Stomach (tissue), 8 donors: ENCODE measurements at regions not wholly inside any gene's neighbourhood (a gene's known extent, or its start where the extent isn't known, plus 50 kb on each side); places are given as distances from the start of the nearest gene placed in this dataset.

Experiments used
- DNase-seq, 2 donors: peaks; one replicate each; pipeline versions ENCODE4 v3.0.0 to v3.0.0-alpha.2; 2013 to 2019
- H3K27ac ChIP-seq, 5 donors: fragments of 200-600 bp in 4 of 5; sonication (generic) in 4 of 5; one replicate each; pipeline ENCODE4 v1.5.1; 2013 to 2019; ENCODE audit warnings: mild to moderate bottlenecking in 1 of 5, moderate library complexity in 1 of 5
- H3K27me3 ChIP-seq, 3 donors: fragments of 200-600 bp; sonication (generic); one replicate each; pipeline ENCODE4 v1.5.1; 2017 to 2019; ENCODE audit warnings: mixed run types in 1 of 3
- H3K36me3 ChIP-seq, 4 donors: fragments of 200-600 bp; sonication (generic); 1 replicate in 3 of 4; 2 replicates in 1 of 4; pipeline ENCODE4 v1.5.1; 2016 to 2019
- H3K4me1 ChIP-seq, 4 donors: fragments of 200-600 bp; sonication (generic); one replicate each; pipeline ENCODE4 v1.5.1; 2016 to 2019
- H3K4me3 ChIP-seq, 4 donors: fragments of 200-600 bp; sonication (generic) in 3 of 4; one replicate each; pipeline ENCODE4 v1.5.1; 2016 to 2019; ENCODE audit warnings: mild to moderate bottlenecking in 1 of 4
- H3K9me3 ChIP-seq, 4 donors: fragments of 200-600 bp; sonication (generic); one replicate each; pipeline ENCODE4 v1.5.1; 2016 to 2019
- EP300 ChIP-seq: sonication (generic); formaldehyde crosslinking; IDR thresholded peaks from one replicate; pipeline ENCODE4 v1.6.1; 2017; ENCODE audit warnings: antibody characterized with exemption
- POLR2A ChIP-seq, 4 donors: fragments of 450-650 bp; IDR thresholded peaks; one replicate each; pipeline ENCODE4 v1.6.1; 2016; ENCODE audit warnings: antibody characterized with exemption in 4 of 4, control low read depth in 2 of 4, mild to moderate bottlenecking in 1 of 4, moderate library complexity in 1 of 4
- POLR2AphosphoS5 ChIP-seq, 3 donors: sonication (generic); formaldehyde crosslinking; IDR thresholded peaks; one replicate each; pipeline ENCODE4 v1.6.1; 2016; ENCODE audit warnings: antibody characterized with exemption in 3 of 3
- WGBS, 5 donors: extraction: QIAGEN DNeasy Blood & Tissue Kit in 3 of 5; methylation state at CpG; one replicate each; pipeline versions ENCODE4 v1.1.5 to v1.1.7; 2013 to 2018; 5-methylcytosine and 5-hydroxymethylcytosine counted together
- intact Hi-C: fragments of 100-400 bp; cut with DNase I; formaldehyde crosslinking; loops from one replicate; pipeline ENCODE4 v1.15.1; 2023; ENCODE audit warnings: low total_unique reads
- TF ChIP-seq, protein P1 (sequence below), 7 experiments: fragments of 450-650 bp in 4 of 7; fragments of 200-600 bp in 3 of 7; sonication (generic) in 3 of 7; IDR thresholded peaks; one replicate each; pipeline ENCODE4 v1.5.1; 2016 to 2019; ENCODE audit warnings: antibody characterized with exemption in 7 of 7, control low read depth in 2 of 7, mild to moderate bottlenecking in 1 of 7
- donor health status: healthy with polysubstance abuse.
- donor health status: Bipolar disorder and iron deficiency.
- donor health status: healthy.

DNA sequence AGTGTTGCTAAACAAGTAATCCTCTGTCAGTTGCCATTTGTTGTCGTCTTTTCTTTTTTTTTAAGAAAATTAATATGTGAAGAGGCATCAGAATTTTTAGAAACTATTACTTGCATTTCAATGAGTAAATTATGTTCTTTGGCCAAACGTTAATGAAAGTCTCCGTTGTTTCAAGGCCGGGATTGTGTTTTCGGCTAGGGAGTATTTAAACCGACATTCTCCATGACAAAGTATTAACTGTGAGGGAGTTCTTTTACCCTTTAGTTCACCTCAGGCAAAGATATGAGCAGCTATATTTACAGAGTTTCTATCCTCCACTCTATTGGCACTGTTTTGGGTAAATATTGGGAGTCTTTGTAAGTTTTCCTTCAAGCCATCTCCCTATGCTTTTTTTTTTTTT lies 668.9 kb downstream of the METTL15 start:
- Histone ChIP-seq H3K27me3 (no peaks in the 10 kb centered on the region), H3K4me1 (no peaks in the 10 kb centered on the region), H3K27ac (no peak overlapping the region), H3K4me3 (no peak overlapping the region), H3K9me3 (peaks cover 0 to 28% (median 5%) of the 10 kb centered on the region in 4 donors), H3K36me3 (no peaks in the 10 kb centered on the region)
- no peak for DNase-seq
- intact Hi-C loops, result no loop called here
- WGBS, 5 donors, result 81 to 88% (median 86%) methylated on average over 6 of the region's 6 CpGs
- TF ChIP-seq POLR2AphosphoS5 (IDR thresholded peaks at IDR 0.05), result no peak
- no peak for TF ChIP-seq EP300

DNA sequence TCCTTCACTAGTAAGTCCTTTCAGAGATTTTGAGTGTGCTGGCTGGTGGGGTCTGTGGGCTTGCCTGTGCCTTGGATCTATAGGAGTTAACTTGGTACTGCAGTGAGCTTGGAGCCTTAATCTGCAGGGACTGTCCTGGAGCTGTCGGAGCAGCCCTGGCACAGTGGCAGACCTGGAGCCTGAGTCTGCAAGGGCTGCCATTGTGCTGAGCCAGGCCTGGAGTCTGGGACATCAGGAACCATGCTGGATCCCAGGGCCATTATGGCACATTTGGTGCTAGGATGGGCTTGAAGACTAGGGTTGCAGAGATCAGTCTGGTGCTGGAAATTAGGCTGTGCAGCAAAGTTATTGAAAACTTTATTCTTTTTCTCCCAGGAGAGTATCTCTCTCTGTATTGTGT lies 665.4 kb downstream of the METTL15 start:
- no peak overlapping the region for H3K4me3 ChIP-seq
- H3K9me3 ChIP-seq, result peaks cover 0 to 25% (median 5%) of the 10 kb centered on the region in 4 donors
- no peaks in the 10 kb centered on the region for H3K27me3 ChIP-seq
- DNase-seq, result no peak
- no peaks in the 10 kb centered on the region for H3K36me3 ChIP-seq
- H3K4me1 ChIP-seq, result no peaks in the 10 kb centered on the region
- WGBS, 5 donors, result 90 to 96% (median 93%) methylated on average over 1 of the region's 1 CpG
- intact Hi-C loops, result no loop called here
- H3K27ac ChIP-seq, result no peak overlapping the region
- no peak for TF ChIP-seq POLR2AphosphoS5 (IDR thresholded peaks at IDR 0.05)
- TF ChIP-seq, protein P1, sequence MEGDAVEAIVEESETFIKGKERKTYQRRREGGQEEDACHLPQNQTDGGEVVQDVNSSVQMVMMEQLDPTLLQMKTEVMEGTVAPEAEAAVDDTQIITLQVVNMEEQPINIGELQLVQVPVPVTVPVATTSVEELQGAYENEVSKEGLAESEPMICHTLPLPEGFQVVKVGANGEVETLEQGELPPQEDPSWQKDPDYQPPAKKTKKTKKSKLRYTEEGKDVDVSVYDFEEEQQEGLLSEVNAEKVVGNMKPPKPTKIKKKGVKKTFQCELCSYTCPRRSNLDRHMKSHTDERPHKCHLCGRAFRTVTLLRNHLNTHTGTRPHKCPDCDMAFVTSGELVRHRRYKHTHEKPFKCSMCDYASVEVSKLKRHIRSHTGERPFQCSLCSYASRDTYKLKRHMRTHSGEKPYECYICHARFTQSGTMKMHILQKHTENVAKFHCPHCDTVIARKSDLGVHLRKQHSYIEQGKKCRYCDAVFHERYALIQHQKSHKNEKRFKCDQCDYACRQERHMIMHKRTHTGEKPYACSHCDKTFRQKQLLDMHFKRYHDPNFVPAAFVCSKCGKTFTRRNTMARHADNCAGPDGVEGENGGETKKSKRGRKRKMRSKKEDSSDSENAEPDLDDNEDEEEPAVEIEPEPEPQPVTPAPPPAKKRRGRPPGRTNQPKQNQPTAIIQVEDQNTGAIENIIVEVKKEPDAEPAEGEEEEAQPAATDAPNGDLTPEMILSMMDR (IDR thresholded peaks at IDR 0.05), result no peak
- TF ChIP-seq EP300, result no peak
- TF ChIP-seq POLR2A (IDR thresholded peaks at IDR 0.05), result no peak

DNA sequence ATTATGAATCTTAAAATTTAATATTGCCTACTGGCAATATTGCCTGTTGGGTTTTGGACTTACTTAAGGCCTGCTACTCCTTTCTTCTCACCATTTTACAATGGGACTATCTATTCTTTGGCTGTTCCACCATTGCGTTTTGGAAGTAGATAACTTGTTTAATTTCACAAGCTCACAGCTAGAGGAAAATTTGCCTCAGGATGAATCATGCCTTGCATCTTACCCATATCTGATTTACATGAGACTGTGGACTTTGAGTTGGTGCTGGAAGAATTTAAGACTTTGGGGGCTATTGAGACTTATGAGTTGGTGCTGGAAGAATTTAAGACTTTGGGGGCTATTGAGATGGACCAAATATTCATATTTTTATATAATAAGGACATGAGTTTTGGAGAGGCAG lies 662.6 kb downstream of the METTL15 start:
- 84 to 95% (median 90%) methylated on average over 1 of the region's 1 CpG for WGBS, 5 donors

DNA sequence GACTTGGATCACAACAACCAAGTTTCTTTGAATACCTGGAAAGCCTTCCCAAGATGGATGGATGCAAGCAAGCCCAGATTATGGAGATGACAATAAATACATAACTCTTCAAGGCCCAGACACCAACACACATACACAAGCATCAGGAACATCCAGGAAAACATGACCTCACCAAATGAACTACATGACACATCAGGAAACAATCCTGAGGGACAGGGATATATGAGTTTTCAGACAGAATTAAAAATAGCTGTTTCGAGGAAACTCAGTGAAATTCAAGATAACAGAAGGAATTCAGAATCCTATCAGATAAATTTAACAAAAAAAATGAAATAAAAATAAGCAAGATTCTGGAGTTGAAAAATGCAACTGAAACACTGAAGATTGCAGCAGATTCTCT lies 659.4 kb downstream of the METTL15 start:
- TF ChIP-seq, protein P1 (IDR thresholded peaks at IDR 0.05), result no peak
- TF ChIP-seq POLR2AphosphoS5 (IDR thresholded peaks at IDR 0.05), result no peak
- TF ChIP-seq EP300, result no peak
- Histone ChIP-seq H3K9me3 (peaks cover 0 to 14% (median 0%) of the 10 kb centered on the region in 4 donors), H3K36me3 (no peaks in the 10 kb centered on the region), H3K27me3 (no peaks in the 10 kb centered on the region), H3K4me3 (no peak overlapping the region), H3K4me1 (no peaks in the 10 kb centered on the region), H3K27ac (no peak overlapping the region)
- no peak for DNase-seq
- 67 to 87% (median 75%) methylated on average over 1 of the region's 1 CpG for WGBS, 5 donors
- intact Hi-C loops, result no loop called here

More for the DNA sequence above, 662.6 kb downstream of the METTL15 start:
- no peak for DNase-seq
- H3K27me3 ChIP-seq, result no peaks in the 10 kb centered on the region
- H3K9me3 ChIP-seq, result peaks cover 0 to 25% (median 5%) of the 10 kb centered on the region in 4 donors
- H3K4me3 ChIP-seq, result no peak overlapping the region
- intact Hi-C loops, result no loop called here
- H3K4me1 ChIP-seq, result no peaks in the 10 kb centered on the region
- TF ChIP-seq, protein P1 (IDR thresholded peaks at IDR 0.05), result no peak
- TF ChIP-seq POLR2AphosphoS5 (IDR thresholded peaks at IDR 0.05), result no peak
- no peak for TF ChIP-seq EP300
- TF ChIP-seq POLR2A (IDR thresholded peaks at IDR 0.05), result no peak
- H3K27ac ChIP-seq, result no peak overlapping the region
- H3K36me3 ChIP-seq, result no peaks in the 10 kb centered on the region

DNA sequence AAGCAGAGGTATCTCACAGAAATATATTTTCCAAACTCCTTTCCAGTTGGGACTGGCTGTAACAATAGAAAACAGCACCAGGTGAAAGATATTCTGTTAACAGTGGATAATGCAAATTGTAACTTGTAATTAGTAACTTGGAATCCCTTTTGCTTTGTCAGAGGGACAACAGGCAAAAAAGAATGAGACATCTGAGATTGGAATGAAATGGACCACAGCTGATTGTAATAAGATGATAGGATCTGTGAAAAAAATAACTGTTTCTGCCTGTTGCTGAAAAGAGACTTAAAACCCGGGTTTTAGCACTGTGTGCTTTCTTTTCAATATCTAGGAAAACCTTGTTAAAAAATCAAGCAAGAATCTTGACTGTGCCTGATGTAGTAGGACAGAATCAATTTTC lies 655.7 kb downstream of the METTL15 start:
- Histone ChIP-seq H3K9me3 (no peaks in the 10 kb centered on the region), H3K36me3 (no peaks in the 10 kb centered on the region), H3K4me3 (no peak overlapping the region), H3K27ac (no peak overlapping the region), H3K4me1 (peaks cover 0 to 3% (median 0%) of the 10 kb centered on the region in 4 donors), H3K27me3 (no peaks in the 10 kb centered on the region)
- TF ChIP-seq EP300, result no peak
- DNase-seq, result no peak
- WGBS, 5 donors, result 78 to 89% (median 79%) methylated on average over 1 of the region's 1 CpG
- intact Hi-C loops, result no loop called here
